ENCODE measurements at regions not wholly inside any gene's neighbourhood (a gene's known extent, or its start where the extent isn't known, plus 50 kb on each side); places are given as distances from the start of the nearest gene placed in this dataset.

GRCh38 chr2:184203661-184204060 lies 394.7 kb upstream of the ZNF804A start:
- DNase-seq (no peak), ATAC-seq (no peak)
- no peak overlapping the region for H3K27ac Mint-ChIP-seq
- CTCF ChIA-PET = no interaction called here
- Histone ChIP-seq H3K4me3 (ENCODE audit: low read length) (no peak overlapping the region), H3K4me1 (ENCODE audit: control insufficient read depth in 2 of 2, insufficient read depth in 2 of 2, low read length in 2 of 2) (no peaks in the 10 kb centered on the region), H3K27me3 (ENCODE audit: control insufficient read depth in 2 of 2, insufficient read depth in 2 of 2, low read length in 2 of 2) (no peaks in the 10 kb centered on the region), H3K36me3 (ENCODE audit: control insufficient read depth in 2 of 3, insufficient read depth in 3 of 3, low read length in 3 of 3) (no peaks in the 10 kb centered on the region), H3K9me3 (ENCODE audit: control insufficient read depth in 2 of 3, low read length in 3 of 3) (no peaks in the 10 kb centered on the region), H3K27ac (ENCODE audit: low read depth, low read length) (no peak overlapping the region)
- H3K4me1 Mint-ChIP-seq = no peaks in the 10 kb centered on the region
- intact Hi-C loops (cut with micrococcal nuclease) = no loop called here
- H3K4me3 Mint-ChIP-seq = no peak overlapping the region
- POLR2A ChIA-PET = no interaction called here
- H3K9me3 Mint-ChIP-seq = peaks cover 0 to 5% (median 1%) of the 10 kb centered on the region in 11 donors
- H3K36me3 Mint-ChIP-seq = no peaks in the 10 kb centered on the region
- H3K27me3 Mint-ChIP-seq = no peaks in the 10 kb centered on the region

DNA sequence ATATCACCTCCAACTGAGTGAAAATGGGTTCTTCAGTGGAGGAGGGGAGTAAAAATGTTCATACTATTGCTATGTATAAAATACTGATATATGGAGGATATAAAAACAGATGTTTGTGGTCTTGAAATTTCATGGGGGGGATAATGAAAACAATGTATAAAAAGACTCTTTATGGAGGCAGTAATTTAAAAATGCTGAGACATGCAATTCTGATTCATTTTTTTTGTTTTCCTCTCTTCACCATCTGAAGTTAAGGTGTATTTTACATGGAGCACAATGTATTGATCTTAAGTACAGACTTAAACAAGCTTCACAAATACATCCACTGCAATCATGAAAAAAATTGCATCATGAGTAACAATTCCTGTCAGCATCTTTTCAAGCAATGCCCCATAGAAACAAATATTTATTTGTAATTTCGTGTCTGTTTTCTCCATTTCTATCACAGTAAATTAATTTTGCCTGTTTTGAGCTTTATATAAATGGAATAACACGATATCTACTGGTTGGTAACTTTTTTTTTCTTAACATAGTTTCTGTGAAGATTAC lies 393.2 kb upstream of the ZNF804A start:
- intact Hi-C loops (cut with micrococcal nuclease) = no loop called here
- CTCF ChIA-PET = no interaction called here
- POLR2A ChIA-PET = no interaction called here

GRCh38 chr2:184206045-184206444 lies 392.3 kb upstream of the ZNF804A start:
- H3K27ac ChIP-seq (ENCODE audit: low read depth, low read length) = no peak overlapping the region
- H3K27ac Mint-ChIP-seq = no peak overlapping the region
- no peaks in the 10 kb centered on the region for H3K36me3 ChIP-seq (ENCODE audit: control insufficient read depth in 2 of 3, insufficient read depth in 3 of 3, low read length in 3 of 3)
- intact Hi-C loops (cut with micrococcal nuclease) = no loop called here
- H3K4me1 Mint-ChIP-seq = no peaks in the 10 kb centered on the region
- H3K27me3 ChIP-seq (ENCODE audit: control insufficient read depth in 2 of 2, insufficient read depth in 2 of 2, low read length in 2 of 2) = no peaks in the 10 kb centered on the region
- no peaks in the 10 kb centered on the region for H3K36me3 Mint-ChIP-seq
- H3K4me1 ChIP-seq (ENCODE audit: control insufficient read depth in 2 of 2, insufficient read depth in 2 of 2, low read length in 2 of 2) = no peaks in the 10 kb centered on the region
- H3K9me3 ChIP-seq (ENCODE audit: control insufficient read depth in 2 of 3, low read length in 3 of 3) = no peaks in the 10 kb centered on the region
- no peak for ATAC-seq
- ChIA-PET CTCF (no interaction called here), POLR2A (no interaction called here)
- peaks cover 0 to 10% (median 2%) of the 10 kb centered on the region in 11 donors for H3K9me3 Mint-ChIP-seq
- H3K27me3 Mint-ChIP-seq = no peaks in the 10 kb centered on the region
- no peak overlapping the region for H3K4me3 Mint-ChIP-seq
- no peak for DNase-seq
- H3K4me3 ChIP-seq (ENCODE audit: low read length) = no peak overlapping the region

More for the DNA sequence above, 393.2 kb upstream of the ZNF804A start:
- Histone ChIP-seq H3K27ac (ENCODE audit: low read depth, low read length) (no peak overlapping the region), H3K36me3 (ENCODE audit: control insufficient read depth in 2 of 3, insufficient read depth in 3 of 3, low read length in 3 of 3) (no peaks in the 10 kb centered on the region), H3K27me3 (ENCODE audit: control insufficient read depth in 2 of 2, insufficient read depth in 2 of 2, low read length in 2 of 2) (no peaks in the 10 kb centered on the region), H3K4me3 (ENCODE audit: low read length) (no peak overlapping the region), H3K9me3 (ENCODE audit: control insufficient read depth in 2 of 3, low read length in 3 of 3) (no peaks in the 10 kb centered on the region), H3K4me1 (ENCODE audit: control insufficient read depth in 2 of 2, insufficient read depth in 2 of 2, low read length in 2 of 2) (no peaks in the 10 kb centered on the region)
- Mint-ChIP-seq H3K9me3 (peaks cover 0 to 10% (median 2%) of the 10 kb centered on the region in 11 donors), H3K27me3 (no peaks in the 10 kb centered on the region), H3K27ac (no peak overlapping the region), H3K4me3 (no peak overlapping the region), H3K36me3 (no peaks in the 10 kb centered on the region), H3K4me1 (no peaks in the 10 kb centered on the region)
- ATAC-seq = no peak
- DNase-seq = no peak

DNA sequence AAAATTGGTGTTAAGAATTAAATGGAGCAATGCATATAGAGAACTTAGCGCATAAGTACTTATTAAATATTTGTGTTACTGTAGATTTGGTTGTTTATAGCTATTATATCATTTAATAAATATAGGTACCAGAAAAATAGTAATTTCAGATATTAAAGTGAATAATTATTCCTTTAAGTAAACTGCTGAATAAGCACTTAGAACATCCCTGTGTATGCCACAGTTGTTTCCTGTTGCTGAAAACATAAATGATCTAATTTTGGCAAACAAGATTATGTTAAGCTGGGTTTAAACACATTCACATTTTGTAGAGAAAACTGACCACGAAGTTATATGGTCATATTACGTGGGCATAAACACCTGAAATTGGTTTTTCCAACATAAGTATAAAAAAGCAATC lies 388.0 kb upstream of the ZNF804A start:
- Histone ChIP-seq H3K27me3 (ENCODE audit: control insufficient read depth in 2 of 2, insufficient read depth in 2 of 2, low read length in 2 of 2) (no peaks in the 10 kb centered on the region), H3K9me3 (ENCODE audit: control insufficient read depth in 2 of 3, low read length in 3 of 3) (no peaks in the 10 kb centered on the region), H3K4me3 (ENCODE audit: low read length) (no peak overlapping the region), H3K27ac (ENCODE audit: low read depth, low read length) (no peak overlapping the region), H3K4me1 (ENCODE audit: control insufficient read depth in 2 of 2, insufficient read depth in 2 of 2, low read length in 2 of 2) (no peaks in the 10 kb centered on the region), H3K36me3 (ENCODE audit: control insufficient read depth in 2 of 3, insufficient read depth in 3 of 3, low read length in 3 of 3) (no peaks in the 10 kb centered on the region)
- H3K27ac Mint-ChIP-seq = no peak overlapping the region
- no peaks in the 10 kb centered on the region for H3K27me3 Mint-ChIP-seq
- POLR2A ChIA-PET = no interaction called here
- CTCF ChIA-PET = interaction anchor here (0.6 kb wide), 1 partner anchor 11 kb away, joined by 3 read pairs; no protein-coding TSS in a partner anchor
- peaks cover 0 to 30% (median 7%) of the 10 kb centered on the region in 11 donors for H3K9me3 Mint-ChIP-seq
- ATAC-seq (no peak), DNase-seq (no peak)
- intact Hi-C loops (cut with micrococcal nuclease) = no loop called here
- H3K36me3 Mint-ChIP-seq = no peaks in the 10 kb centered on the region
- H3K4me3 Mint-ChIP-seq = no peak overlapping the region
- no peaks in the 10 kb centered on the region for H3K4me1 Mint-ChIP-seq

DNA sequence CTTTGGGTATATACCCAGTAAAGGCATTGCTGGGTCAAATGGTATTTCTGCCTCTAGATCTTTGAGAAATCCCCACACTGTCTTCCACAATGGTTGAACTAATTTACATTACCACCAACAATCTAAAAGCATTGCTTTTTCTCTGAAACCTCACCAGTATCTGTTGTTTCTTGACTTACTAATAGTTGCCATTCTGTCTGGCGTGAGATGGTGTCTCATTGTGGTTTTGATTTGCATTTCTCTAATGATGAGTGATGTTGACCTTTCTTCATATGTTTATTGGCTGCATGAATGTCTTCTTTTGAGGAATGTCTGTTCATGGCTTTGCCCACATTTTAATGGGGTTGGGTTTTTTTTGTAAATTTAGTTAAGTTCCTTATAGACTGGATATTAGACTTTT lies 382.6 kb upstream of the ZNF804A start:
- POLR2A ChIA-PET = no interaction called here
- intact Hi-C loops (cut with micrococcal nuclease) = no loop called here
- no peaks in the 10 kb centered on the region for H3K27me3 Mint-ChIP-seq

GRCh38 chr2:184256611-184257010 lies 341.7 kb upstream of the ZNF804A start:
- Histone ChIP-seq H3K9me3 (ENCODE audit: control insufficient read depth in 2 of 3, low read length in 3 of 3) (no peaks in the 10 kb centered on the region), H3K36me3 (ENCODE audit: control insufficient read depth in 2 of 3, insufficient read depth in 3 of 3, low read length in 3 of 3) (no peaks in the 10 kb centered on the region), H3K4me1 (ENCODE audit: control insufficient read depth in 2 of 2, insufficient read depth in 2 of 2, low read length in 2 of 2) (no peaks in the 10 kb centered on the region), H3K4me3 (ENCODE audit: low read length) (no peak overlapping the region), H3K27ac (ENCODE audit: low read depth, low read length) (no peak overlapping the region), H3K27me3 (ENCODE audit: control insufficient read depth in 2 of 2, insufficient read depth in 2 of 2, low read length in 2 of 2) (no peaks in the 10 kb centered on the region)
- Mint-ChIP-seq H3K4me3 (no peak overlapping the region), H3K4me1 (no peaks in the 10 kb centered on the region), H3K9me3 (peaks cover 0 to 15% (median 1%) of the 10 kb centered on the region in 11 donors), H3K27ac (no peak overlapping the region), H3K27me3 (no peaks in the 10 kb centered on the region), H3K36me3 (no peaks in the 10 kb centered on the region)
- ChIA-PET POLR2A (no interaction called here), CTCF (no interaction called here)
- DNase-seq (no peak), ATAC-seq (no peak)
- intact Hi-C loops (cut with micrococcal nuclease) = no loop called here

More for the DNA sequence above, 382.6 kb upstream of the ZNF804A start:
- Histone ChIP-seq H3K4me3 (ENCODE audit: low read length) (no peak overlapping the region), H3K27me3 (ENCODE audit: control insufficient read depth in 2 of 2, insufficient read depth in 2 of 2, low read length in 2 of 2) (no peaks in the 10 kb centered on the region), H3K9me3 (ENCODE audit: control insufficient read depth in 2 of 3, low read length in 3 of 3) (no peaks in the 10 kb centered on the region), H3K4me1 (ENCODE audit: control insufficient read depth in 2 of 2, insufficient read depth in 2 of 2, low read length in 2 of 2) (no peaks in the 10 kb centered on the region), H3K27ac (ENCODE audit: low read depth, low read length) (no peak overlapping the region), H3K36me3 (ENCODE audit: control insufficient read depth in 2 of 3, insufficient read depth in 3 of 3, low read length in 3 of 3) (no peaks in the 10 kb centered on the region)
- CTCF ChIA-PET = no interaction called here
- no peak overlapping the region for H3K27ac Mint-ChIP-seq
- no peak for DNase-seq
- no peak for ATAC-seq
- no peak overlapping the region for H3K4me3 Mint-ChIP-seq
- no peaks in the 10 kb centered on the region for H3K36me3 Mint-ChIP-seq
- peaks cover 2 to 33% (median 14%) of the 10 kb centered on the region in 11 donors for H3K9me3 Mint-ChIP-seq
- no peaks in the 10 kb centered on the region for H3K4me1 Mint-ChIP-seq

DNA sequence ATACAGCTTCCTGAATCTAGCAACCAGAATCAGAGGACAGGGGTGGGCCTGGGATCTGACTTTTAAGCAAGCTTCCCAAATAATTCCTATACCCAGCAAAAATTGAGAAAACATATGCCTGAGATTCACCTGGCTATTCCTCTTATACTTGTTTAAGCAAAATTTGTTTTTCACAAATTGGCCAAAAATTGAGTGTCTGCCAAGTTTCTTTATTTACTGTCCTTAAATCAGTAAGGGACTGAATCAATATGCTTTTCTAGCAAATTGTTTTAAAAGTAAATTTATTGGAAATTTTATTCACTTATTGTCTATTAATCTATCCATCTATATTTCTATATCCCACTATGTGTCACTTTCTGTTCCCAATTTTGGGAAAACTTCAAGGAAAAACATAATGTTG lies 337.0 kb upstream of the ZNF804A start:
- CTCF ChIA-PET = interaction anchor here (1.5 kb wide), 1 partner anchor 9 kb away, joined by 3 read pairs; no protein-coding TSS in a partner anchor
- Mint-ChIP-seq H3K27me3 (no peaks in the 10 kb centered on the region), H3K4me1 (no peaks in the 10 kb centered on the region), H3K36me3 (no peaks in the 10 kb centered on the region), H3K27ac (no peak overlapping the region), H3K9me3 (peaks cover 0 to 5% (median 0%) of the 10 kb centered on the region in 11 donors), H3K4me3 (no peak overlapping the region)
- DNase-seq (no peak), ATAC-seq (no peak)
- Histone ChIP-seq H3K36me3 (ENCODE audit: control insufficient read depth in 2 of 3, insufficient read depth in 3 of 3, low read length in 3 of 3) (no peaks in the 10 kb centered on the region), H3K4me3 (ENCODE audit: low read length) (no peak overlapping the region), H3K9me3 (ENCODE audit: control insufficient read depth in 2 of 3, low read length in 3 of 3) (no peaks in the 10 kb centered on the region), H3K27ac (ENCODE audit: low read depth, low read length) (no peak overlapping the region), H3K27me3 (ENCODE audit: control insufficient read depth in 2 of 2, insufficient read depth in 2 of 2, low read length in 2 of 2) (no peaks in the 10 kb centered on the region), H3K4me1 (ENCODE audit: control insufficient read depth in 2 of 2, insufficient read depth in 2 of 2, low read length in 2 of 2) (no peaks in the 10 kb centered on the region)
- intact Hi-C loops (cut with micrococcal nuclease) = no loop called here
- POLR2A ChIA-PET = no interaction called here

All from naive thymus-derived CD4-positive, alpha-beta T cell (primary cell).